ENCODE measurements at regions not wholly inside any gene's neighbourhood (a gene's known extent, or its start where the extent isn't known, plus 50 kb on each side); places are given as distances from the start of the nearest gene placed in this dataset.

DNA sequence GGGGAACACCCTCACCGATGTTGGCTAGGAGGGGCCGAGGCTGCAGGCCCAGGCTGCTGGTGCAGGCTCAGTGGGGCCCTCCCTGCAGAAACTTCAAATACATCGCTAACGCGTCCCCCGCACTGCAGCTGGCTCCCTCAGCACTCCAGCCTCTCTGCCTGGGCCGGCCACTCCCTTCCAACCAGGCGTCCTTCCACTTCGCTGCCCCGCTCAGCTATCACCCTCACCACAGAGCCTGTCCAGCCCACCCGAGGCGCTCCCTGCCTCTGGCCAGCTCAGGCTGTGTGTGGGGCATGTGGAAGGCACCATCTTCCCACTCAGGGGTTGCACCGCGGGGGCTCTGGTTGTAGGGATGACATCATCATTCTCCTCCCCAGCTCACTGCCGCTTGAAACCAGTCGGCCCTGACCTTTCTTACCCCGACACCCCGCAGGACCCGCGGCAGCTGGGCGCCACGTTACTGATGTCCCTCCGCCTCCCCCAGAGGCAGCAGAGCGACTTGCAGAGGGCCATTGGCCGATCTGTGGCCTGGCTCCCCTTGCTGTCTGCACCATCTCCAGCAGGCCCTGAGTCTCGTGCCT lies 199.9 kb upstream of the RTL1 start:
- no peak for DNase-seq (ENCODE audit: low read depth in 1 of 2, low spot score in 1 of 2)

DNA sequence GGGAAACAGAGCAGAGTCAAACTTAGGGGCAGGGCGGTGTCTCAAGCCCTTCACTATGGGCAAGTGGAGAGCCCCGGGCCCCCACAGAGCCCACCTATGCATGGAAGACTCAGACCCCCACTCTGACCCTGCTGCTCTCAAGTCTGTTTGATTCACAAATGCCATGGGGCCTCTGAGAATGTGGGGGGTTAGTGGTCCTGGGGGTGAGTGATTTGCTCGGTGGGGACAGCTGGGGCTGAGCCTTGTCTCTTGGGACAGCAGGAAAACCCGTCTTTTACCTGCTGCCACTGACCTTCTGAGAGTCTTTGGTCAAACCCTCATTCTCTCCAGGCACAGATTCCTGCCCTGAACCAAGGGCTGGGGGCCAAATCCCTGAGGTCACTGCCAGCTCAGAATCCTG lies 201.0 kb upstream of the RTL1 start:
- no peak for DNase-seq (ENCODE audit: low read depth in 1 of 2, low spot score in 1 of 2)

DNA sequence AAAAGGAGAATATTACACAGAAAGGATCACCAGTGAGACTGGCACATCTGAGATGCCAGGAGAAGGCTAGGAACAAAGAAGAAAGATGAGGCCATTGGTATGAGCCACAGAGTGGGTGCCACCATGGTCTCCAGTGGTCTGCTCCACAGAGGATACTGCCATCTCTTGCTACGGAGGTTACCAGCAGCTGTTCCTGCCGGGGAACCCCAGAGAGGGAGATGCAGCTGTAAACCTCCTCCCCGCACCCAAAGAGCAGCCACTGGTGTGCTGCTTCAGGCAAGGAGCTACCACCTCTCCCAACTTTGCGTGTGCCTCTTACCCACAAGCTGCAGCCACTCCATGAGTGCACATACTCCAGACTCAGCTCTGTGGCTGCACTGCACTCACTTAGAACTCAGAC lies 201.5 kb upstream of the RTL1 start:
- DNase-seq (ENCODE audit: low read depth in 1 of 2, low spot score in 1 of 2) = no peak

DNA sequence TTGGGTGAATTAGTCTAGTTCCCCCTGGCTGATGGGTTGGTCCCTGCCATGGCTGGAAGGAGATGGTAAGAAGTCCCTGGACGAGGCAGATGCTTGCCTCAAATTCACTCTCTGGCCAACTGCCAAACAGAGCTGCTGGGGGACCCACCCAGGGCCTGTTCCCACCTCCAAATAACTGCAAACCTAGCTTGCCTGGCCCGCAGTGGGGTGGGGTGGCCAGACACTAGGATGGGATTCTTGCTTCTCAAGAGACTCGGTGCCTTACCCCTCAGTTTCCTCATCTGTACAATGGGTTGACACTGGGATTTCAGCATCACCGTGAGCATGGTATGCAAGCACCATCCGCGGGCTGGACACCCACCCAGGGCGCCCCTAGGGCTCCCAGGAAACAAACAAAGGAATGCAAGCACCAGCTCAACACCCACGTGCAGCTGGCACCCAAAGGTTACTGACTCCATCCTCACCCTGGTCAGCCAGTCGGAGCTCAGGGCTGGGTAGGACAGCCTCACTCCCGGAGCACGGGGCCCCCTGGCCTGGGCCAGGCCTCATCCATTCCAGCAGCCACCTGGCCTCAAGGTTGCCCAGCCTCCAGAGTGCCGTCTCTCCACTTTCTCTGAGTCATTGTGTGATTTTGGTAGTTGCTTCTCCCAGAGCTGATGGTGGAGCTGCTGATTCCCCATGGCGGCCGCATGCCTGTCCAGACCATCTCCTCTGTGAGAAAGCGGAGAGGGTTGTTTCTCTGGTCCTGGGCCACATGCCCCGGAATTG lies 205.2 kb upstream of the RTL1 start:
- no peak for DNase-seq (ENCODE audit: low read depth in 1 of 2, low spot score in 1 of 2)

DNA sequence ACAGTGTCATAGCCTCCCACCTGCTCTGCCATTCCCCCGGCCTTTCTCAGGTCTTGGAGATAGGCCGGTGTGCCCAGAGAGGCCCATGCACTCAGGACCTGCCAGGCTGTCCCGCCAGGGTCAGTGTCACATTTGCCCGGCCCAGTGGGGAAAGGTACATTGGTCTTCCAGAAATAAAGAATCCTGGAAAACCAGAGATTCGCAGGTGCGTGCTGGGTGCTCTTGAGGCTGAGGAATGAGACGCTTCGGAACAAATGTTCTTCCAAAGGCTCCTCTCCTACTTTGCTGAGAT lies 205.8 kb upstream of the RTL1 start:
- DNase-seq (ENCODE audit: low read depth in 1 of 2, low spot score in 1 of 2) = no peak

DNA sequence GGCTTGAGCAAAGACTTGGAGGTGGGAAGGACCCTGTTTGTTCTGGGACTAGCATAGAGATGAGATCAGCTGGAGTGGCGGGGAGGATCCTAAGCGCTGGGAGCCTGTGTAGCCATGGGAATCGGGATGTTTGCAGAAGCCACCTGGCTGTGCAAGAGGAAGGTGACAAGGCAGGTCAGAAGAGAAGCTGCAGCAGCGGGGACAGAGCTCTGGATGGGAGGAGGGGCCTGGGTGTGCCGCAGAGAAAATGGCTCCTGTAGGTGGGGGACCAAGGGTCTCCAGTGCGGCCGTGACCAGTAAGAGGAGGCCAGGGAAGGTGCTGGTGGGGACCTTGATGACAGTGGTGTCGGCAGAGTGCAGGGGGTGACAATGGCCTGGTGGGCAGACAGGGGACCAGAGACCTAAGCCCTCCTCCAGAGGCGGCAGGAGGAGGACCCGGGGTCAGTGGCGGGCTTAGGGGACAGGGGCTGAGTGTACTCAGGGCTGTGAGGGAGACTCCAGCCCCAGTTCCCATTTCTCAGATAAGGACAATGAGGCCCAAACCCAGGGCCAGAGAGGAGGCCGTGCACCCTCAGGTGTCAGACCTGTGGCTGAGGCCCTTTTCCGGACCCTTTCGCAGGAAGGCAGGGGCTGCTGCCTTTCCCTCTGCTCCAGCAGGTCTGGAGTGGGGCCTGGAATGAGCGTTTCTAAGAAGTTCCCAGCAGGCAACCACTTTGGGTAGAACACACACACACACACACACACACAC lies 206.6 kb upstream of the RTL1 start:
- no peak for DNase-seq (ENCODE audit: low read depth in 1 of 2, low spot score in 1 of 2)

DNA sequence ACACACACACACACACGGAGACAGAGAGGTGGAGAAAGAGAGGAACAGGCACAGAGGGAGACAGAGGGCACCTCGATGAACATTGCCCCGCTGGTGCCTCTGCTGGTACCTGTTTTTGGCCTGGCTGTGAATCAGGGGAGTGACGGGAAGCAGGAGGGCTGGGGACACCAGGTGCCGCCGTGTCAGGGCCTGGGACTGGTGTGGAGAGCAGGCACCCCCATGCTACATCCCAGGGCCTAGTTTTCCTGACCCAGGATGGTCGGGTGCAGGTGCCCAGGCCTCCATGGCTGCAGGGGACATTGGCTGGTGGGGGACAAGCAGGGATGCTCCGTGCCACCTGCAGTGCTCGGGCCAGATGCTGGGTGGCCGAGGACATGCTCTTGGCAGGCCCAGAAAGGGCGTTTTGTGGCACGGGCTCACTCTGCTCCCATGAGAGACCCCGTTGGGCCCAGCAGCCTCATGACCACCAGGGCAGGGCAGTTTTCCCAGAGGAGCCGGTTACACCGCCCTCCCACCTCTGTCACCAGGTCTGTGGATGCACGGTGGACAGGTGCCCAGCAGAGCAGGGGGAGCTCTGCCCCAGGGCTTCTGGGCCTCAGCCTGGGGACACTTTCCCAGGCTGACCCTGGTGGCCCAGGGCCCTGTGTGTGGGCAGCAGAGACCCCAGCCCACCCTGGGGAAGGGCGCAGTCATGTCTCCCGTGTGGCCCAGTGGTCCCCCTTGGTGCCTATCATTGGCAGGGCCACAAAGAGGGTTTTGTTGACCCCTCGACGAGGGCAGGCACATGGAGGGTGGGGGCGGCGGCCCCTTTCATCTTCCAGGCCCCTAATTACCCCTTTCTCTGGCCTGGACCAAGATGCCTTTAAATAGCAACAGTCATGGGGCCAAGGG lies 207.5 kb upstream of the RTL1 start:
- no peak for DNase-seq (ENCODE audit: low read depth in 1 of 2, low spot score in 1 of 2)

DNA sequence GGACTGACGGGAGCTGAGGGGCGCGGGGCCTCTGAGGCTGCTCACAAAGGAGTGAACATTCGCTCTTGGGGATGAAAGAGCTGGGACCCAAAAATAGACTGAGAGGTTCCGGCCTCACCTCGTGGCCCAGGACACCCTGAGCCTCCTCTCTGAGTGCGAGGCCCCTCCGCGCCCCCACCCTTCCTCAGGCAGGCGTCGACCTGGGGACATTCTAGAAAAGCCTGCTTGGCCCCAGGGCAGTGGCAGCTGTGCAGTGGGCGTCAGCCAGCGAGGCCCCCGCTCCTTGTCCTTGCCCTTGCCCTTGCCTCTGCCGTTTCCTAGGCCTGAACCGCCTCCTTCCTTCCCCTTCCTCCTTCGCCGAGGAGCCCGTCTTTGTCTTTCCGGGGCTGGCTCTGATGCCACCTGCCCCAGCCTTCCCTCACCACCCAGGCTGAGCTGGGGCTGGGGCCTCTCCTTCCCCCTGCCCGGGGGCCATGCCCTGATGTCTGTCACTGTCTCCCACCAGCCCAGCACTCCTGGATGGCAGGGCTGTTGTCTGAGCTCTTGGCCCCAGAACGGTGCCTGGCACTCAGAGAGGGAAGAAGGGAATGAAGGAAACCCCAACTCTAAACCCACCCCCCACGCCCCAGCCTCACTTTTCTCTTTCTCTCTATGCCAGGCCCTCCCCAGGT lies 208.2 kb upstream of the RTL1 start:
- no peak for DNase-seq (ENCODE audit: low read depth in 1 of 2, low spot score in 1 of 2)

DNA sequence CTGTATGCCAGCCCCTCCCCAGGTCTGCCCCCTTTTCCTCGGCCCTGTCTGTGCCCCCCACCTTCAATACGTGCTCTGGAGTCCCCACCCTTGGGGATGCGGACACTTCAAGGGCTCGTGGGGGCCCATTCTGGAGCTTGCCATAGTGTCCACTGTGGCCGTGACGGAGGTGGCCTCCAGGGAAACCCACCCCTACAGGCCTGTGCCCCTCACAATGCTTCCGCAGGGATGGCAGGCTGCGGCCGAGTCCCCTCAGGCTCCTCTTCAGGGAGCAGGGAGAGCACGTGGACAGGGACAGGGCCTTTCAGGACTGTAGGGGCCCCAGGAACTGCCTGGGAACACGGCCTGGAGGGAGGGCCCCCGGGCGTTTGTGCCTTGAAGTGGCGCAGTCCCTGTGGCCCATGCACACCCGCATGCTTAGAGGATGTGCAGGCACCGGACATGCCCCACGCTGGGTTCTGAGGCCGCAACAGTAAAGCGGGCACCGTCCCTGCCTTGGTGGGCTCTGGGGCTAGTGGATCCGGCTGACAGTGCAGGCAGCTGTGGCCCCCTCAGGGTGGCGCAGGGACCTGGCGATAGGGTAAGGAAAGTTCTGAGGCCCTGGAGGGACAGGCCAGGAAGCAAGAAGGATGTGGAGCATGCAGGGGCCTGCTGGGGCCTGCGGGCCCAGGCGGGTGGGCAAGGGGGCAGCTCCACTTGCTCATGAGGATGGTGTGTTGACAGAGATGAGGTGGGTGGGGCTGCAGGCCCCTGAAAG lies 209.0 kb upstream of the RTL1 start:
- DNase-seq (ENCODE audit: low read depth in 1 of 2, low spot score in 1 of 2) = no peak

DNA sequence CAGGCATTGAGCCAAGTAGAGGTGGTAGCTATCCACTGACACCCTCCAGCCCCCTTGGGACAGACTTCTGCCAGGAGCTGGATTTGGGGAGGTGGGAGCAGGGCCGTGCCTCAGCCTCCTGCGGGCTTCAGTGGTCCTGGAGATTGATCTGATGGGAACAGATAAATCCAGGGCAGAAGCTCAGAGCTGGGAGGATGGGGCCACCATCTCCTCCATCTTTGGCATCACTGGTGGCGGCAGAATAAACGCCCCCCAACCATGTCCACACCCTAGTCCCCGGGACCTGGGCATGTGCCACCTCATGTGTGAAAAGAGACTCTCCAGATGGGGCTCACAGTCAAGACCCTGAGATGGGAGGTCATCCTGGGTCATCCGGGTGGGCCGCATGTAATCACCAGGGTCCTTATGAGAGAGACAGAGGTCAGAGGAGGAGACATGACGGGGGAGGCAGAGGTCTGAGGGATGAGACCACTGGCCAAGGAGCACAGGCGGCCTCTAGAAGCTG lies 209.6 kb upstream of the RTL1 start:
- DNase-seq (ENCODE audit: low read depth in 1 of 2, low spot score in 1 of 2) = no peak

DNA sequence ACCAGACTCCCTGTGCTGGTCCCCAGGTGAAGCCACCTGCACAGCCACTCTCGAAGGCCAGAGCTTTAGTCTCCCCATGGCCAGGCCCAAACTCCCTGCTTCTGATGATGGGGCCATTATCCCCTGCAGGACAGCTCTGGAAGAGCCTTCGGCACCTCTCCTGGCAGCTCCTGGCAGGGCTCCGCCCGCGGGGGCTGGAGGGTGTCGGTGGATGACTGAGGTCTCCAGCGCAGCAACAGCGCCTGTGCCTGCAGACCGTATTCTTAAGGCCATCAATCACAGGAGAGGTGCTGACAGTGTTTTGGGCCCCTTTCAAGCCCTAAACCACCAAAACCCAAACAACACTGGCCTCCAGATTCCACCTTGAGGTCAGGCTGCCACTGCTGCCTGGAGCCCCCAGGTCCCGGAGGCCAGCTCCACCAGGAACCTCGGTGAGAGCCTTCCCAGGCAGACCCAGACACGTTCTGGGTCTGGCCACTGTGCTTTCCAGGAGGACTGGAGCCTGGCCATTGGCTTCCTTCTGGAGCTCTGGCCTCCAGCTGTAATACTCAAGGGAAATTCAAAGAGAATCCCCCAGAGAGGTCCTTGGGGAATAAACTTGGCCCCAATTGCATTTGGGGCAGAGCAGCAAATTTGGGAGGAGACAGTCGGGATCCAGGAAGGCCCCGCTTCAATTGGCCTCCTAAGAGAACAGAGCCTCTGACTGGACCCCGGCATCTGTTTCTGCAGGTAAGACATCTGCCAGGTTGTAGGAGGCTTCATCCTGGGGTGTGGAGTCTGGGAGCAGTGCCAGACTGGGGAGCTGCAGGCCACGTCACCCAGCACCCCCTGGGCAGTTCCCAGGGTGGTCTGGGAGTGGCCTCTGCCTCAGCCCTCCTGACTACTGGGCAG lies 210.6 kb upstream of the RTL1 start:
- no peak for DNase-seq (ENCODE audit: low read depth in 1 of 2, low spot score in 1 of 2)

DNA sequence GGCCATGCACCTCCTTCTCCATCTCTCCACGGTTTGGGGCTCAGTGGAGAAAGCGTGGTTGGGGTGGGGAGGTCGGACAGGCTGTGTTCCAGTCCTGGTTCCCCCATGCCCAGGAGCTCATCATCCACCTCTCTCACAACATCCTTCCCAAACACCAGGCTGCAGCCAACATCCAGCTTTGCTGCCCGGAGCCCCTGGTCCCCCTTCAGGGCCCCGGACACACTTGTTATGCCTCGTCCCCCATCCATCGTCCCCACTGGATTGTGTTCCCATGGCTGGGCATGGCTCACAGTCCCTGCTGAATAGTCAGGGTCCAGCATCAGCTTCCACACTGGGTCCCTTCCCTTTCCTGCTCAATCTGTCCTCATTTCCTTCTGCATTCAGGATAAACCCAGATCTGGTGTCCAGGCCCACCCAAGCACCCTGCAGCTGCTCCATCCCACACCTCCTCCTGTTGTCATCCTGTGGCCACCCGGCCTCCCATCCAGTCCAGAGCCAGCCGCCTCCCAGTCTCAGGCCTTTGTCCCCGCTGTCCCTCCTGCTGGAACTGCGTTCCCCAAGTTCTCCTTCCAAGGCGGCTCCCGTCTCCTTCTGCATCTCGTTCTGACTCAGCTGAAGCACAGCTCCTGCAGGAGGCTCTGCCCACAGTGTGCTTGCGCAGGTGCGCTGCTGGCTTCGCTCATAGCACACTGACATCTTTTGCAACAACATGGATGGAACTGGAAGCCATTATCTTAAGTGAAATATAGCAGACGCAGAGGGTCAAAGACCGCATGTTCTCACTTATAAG lies 211.4 kb upstream of the RTL1 start:
- no peak for DNase-seq (ENCODE audit: low read depth in 1 of 2, low spot score in 1 of 2)

DNA sequence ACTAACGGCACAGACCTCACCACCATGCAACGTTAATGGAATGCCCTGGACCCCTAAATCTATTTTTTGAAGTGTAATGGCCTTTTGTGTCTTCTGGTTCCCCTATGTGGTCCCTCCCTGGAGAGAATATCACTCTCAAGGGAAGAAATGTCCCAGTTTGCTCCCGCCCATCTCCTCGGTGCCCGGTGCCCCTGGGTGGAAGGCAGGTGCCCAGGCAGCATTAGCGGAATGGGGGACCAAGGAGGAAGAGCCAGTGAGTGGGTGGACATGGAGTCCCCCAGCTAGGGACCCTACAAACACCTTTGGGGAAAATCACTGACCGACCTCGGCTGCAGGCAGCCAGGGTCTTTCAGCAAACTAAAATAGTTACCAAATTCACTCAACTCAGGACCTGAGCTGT lies 212.1 kb upstream of the RTL1 start:
- no peak for DNase-seq (ENCODE audit: low read depth in 1 of 2, low spot score in 1 of 2)

DNA sequence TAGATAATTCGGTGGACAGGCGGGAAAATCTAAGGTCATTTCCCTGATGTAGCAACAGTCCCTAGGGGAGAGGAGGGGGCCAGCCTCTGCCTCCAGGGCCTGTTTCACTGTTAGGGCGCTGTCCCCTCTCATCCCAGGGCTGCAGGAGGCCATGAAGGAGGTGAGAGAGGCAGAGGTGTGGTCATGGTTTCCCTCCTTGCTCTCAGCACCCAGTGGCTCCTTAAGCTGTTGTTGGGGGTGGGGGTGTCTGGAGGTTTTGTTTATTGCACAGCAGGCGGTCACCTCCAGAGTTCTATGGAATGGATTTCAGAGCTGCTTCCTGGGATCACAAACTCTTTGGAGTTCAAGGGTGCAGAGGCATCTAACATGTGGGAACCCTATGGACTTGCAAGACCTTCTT lies 212.5 kb upstream of the RTL1 start:
- DNase-seq (ENCODE audit: low read depth in 1 of 2, low spot score in 1 of 2) = no peak

DNA sequence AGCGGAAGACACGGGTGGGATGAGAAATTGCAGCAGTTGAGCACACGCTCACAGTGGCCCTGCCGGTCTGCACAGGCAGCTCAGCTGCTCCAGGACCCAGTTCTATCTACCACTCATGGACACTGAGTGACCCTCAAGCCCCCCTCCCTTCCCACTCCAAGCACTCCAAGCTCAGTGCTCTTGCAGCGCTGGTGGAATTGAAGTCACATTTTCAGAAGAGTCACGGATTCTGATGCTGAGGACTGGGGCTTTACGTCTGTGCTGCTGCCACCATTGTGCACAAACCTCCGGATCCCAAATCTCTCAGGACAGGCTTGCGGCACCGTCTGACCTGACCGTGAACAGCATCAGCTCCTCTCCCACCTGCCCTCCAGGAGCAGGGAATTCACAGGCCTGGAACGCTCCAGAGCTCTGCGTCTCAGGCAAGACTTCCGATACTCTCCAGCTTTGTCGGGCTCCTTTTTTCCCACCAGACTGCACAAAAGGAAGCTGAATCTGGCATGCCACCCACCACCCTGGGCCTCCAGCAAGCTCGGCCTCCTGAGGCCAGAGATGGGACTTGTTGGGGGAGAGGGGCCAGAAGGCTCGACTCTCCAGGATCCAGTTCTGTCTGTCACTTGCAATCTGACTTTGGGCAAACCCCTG lies 213.1 kb upstream of the RTL1 start:
- DNase-seq (ENCODE audit: low read depth in 1 of 2, low spot score in 1 of 2) = no peak

DNA sequence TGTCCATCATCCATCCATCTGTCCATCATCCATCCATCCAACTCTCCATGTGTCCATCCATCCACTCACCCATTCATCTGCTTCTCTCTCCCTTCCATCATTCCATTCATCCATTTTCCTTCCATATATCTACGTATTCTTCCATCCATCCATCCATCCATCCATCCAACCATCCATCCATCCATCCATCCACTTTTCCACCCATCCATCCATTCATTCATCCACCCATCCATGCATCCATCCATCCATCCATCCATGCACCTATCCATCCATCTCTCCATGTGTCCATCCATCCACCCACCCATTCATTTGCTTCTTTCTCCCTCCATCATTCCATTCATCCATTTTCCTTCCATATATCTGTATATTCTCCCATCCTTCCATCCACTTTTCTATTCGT lies 214.0 kb upstream of the RTL1 start:
- no peak for DNase-seq (ENCODE audit: low read depth in 1 of 2, low spot score in 1 of 2)

DNA sequence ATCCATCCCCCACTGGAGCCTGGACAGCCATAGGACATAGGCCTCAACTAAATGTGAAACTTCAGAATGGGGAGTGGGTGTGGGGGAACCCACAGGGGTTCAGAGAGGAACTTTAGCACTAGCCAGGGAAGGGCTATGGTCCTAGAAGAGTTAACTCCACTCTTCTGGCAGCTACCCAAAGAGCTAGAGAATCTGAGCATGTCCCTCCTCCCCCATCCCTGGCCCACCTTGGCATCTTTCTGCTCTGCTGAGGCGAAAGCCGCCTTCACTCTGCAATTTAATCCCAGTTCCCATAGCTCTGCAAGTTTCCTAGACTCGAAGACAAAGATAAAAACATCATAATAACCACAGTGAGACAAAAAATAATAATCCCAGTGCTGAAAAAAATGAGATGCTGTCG lies 214.7 kb upstream of the RTL1 start:
- no peak for DNase-seq (ENCODE audit: low read depth in 1 of 2, low spot score in 1 of 2)

Measured in activated T-helper 1 cell treated with anti-CD3 and anti-CD28 coated beads, Interleukin-2, amount 50 U/mL, for 16 hours (primary cell).